Tibial nerve (tissue), 4 donors: ENCODE measurements at regions not wholly inside any gene's neighbourhood (a gene's known extent, or its start where the extent isn't known, plus 50 kb on each side); places are given as distances from the start of the nearest gene placed in this dataset.

Experiments
- DNase-seq, 2 donors: peaks; one replicate each; pipeline ENCODE4 v3.0.0-alpha.2; 2019; ENCODE audit warnings: low spot score in 2 of 2
- H3K27ac ChIP-seq, 4 donors: fragments of 200-600 bp; sonication (generic) in 3 of 4; one replicate each; pipeline ENCODE4 v1.5.1; 2017 to 2019; ENCODE audit warnings: mild to moderate bottlenecking in 1 of 4
- H3K27me3 ChIP-seq, 2 donors: fragments of 200-600 bp; sonication (generic) in 1 of 2; one replicate each; pipeline versions ENCODE4 v1.5.1 to v1.6.0; 2017 to 2019
- H3K36me3 ChIP-seq, 3 donors: fragments of 200-600 bp; sonication (generic); one replicate each; pipeline ENCODE4 v1.5.1; 2018 to 2019
- H3K4me1 ChIP-seq, 4 donors: fragments of 200-600 bp; sonication (generic) in 3 of 4; one replicate each; pipeline ENCODE4 v1.5.1; 2017 to 2019
- H3K4me3 ChIP-seq, 4 donors: fragments of 200-600 bp; sonication (generic) in 3 of 4; one replicate each; pipeline ENCODE4 v1.5.1; 2017 to 2019; ENCODE audit warnings: mild to moderate bottlenecking in 1 of 4, moderate library complexity in 1 of 4
- H3K9me3 ChIP-seq, 4 donors: fragments of 200-600 bp; sonication (generic) in 3 of 4; one replicate each; pipeline ENCODE4 v1.5.1; 2017 to 2019
- CTCF ChIP-seq, 5 experiments: fragments of 200-600 bp in 3 of 5; fragments of 450-650 bp in 2 of 5; sonication (generic) in 3 of 5; IDR thresholded peaks; one replicate each; pipeline ENCODE4 v1.5.1; 2016 to 2019; ENCODE audit warnings: antibody characterized with exemption in 5 of 5, mild to moderate bottlenecking in 3 of 5, moderate library complexity in 2 of 5
- EP300 ChIP-seq, 2 donors: sonication (generic); formaldehyde crosslinking; IDR thresholded peaks; one replicate each; pipeline ENCODE4 v1.6.1; 2017; ENCODE audit warnings: antibody characterized with exemption in 2 of 2, mild to moderate bottlenecking in 1 of 2
- POLR2A ChIP-seq, 2 donors: fragments of 450-650 bp; IDR thresholded peaks; one replicate each; pipeline ENCODE4 v1.6.1; 2017; ENCODE audit warnings: antibody characterized with exemption in 2 of 2, mild to moderate bottlenecking in 2 of 2, moderate library complexity in 2 of 2
- WGBS, 2 donors: methylation state at CpG; one replicate each; pipeline ENCODE4 v1.1.5; 2018; 5-methylcytosine and 5-hydroxymethylcytosine counted together

GRCh38 chr2:65532937-65533336 lies 100.5 kb upstream of the SPRED2 start:
- no peak for TF ChIP-seq EP300 (IDR thresholded peaks at IDR 0.05)
- TF ChIP-seq POLR2A (IDR thresholded peaks at IDR 0.05) = no peak
- TF ChIP-seq CTCF (IDR thresholded peaks at IDR 0.05) = no peak
- Histone ChIP-seq H3K4me3 (no peak overlapping the region), H3K27me3 (no peaks in the 10 kb centered on the region), H3K27ac (no peak overlapping the region), H3K9me3 (no peaks in the 10 kb centered on the region), H3K36me3 (no peaks in the 10 kb centered on the region), H3K4me1 (no peaks in the 10 kb centered on the region)
- no peak for DNase-seq
- WGBS, 2 donors = 93 to 98% methylated on average over 3 to 4 of the region's 4 CpGs

GRCh38 chr2:65532326-65532725 lies 99.9 kb upstream of the SPRED2 start:
- WGBS, 2 donors = 90 to 93% methylated on average over 3 of the region's 3 CpGs
- H3K27ac ChIP-seq = no peak overlapping the region
- H3K9me3 ChIP-seq = no peaks in the 10 kb centered on the region
- H3K36me3 ChIP-seq = no peaks in the 10 kb centered on the region
- DNase-seq = no peak
- TF ChIP-seq CTCF (IDR thresholded peaks at IDR 0.05) = no peak
- TF ChIP-seq EP300 (IDR thresholded peaks at IDR 0.05) = no peak
- no peak for TF ChIP-seq POLR2A (IDR thresholded peaks at IDR 0.05)
- no peaks in the 10 kb centered on the region for H3K27me3 ChIP-seq
- H3K4me1 ChIP-seq = no peaks in the 10 kb centered on the region
- H3K4me3 ChIP-seq = no peak overlapping the region

- no peaks in the 10 kb centered on the region for H3K36me3 ChIP-seq
- TF ChIP-seq POLR2A (IDR thresholded peaks at IDR 0.05) (no peak), CTCF (IDR thresholded peaks at IDR 0.05) (no peak), EP300 (IDR thresholded peaks at IDR 0.05) (no peak)
- 85 to 92% methylated on average over 5 of the region's 5 CpGs for WGBS, 2 donors
These were observed 98.3 kb upstream of the SPRED2 start for GRCh38 chr2:65530547-65531320.

GRCh38 chr2:65529419-65529818 lies 97.0 kb upstream of the SPRED2 start:
- H3K27me3 ChIP-seq = no peaks in the 10 kb centered on the region
- H3K4me3 ChIP-seq = no peak overlapping the region
- no peaks in the 10 kb centered on the region for H3K4me1 ChIP-seq
- no peaks in the 10 kb centered on the region for H3K9me3 ChIP-seq
- no peak for DNase-seq
- no peak overlapping the region for H3K27ac ChIP-seq
- no peak for TF ChIP-seq EP300 (IDR thresholded peaks at IDR 0.05)
- no peak for TF ChIP-seq POLR2A (IDR thresholded peaks at IDR 0.05)
- no peak for TF ChIP-seq CTCF (IDR thresholded peaks at IDR 0.05)
- 86 to 92% methylated on average over 5 of the region's 5 CpGs for WGBS, 2 donors
- H3K36me3 ChIP-seq = no peaks in the 10 kb centered on the region

More at GRCh38 chr2:65530547-65531320, 98.3 kb upstream of the SPRED2 start:
- H3K27me3 ChIP-seq = no peaks in the 10 kb centered on the region
- no peaks in the 10 kb centered on the region for H3K4me1 ChIP-seq
- H3K9me3 ChIP-seq = no peaks in the 10 kb centered on the region
- DNase-seq = no peak
- H3K4me3 ChIP-seq = no peak overlapping the region
- no peak overlapping the region for H3K27ac ChIP-seq

- no peak for DNase-seq
- Histone ChIP-seq H3K36me3 (no peaks in the 10 kb centered on the region), H3K27me3 (no peaks in the 10 kb centered on the region), H3K4me1 (no peaks in the 10 kb centered on the region), H3K4me3 (no peak overlapping the region), H3K9me3 (no peaks in the 10 kb centered on the region), H3K27ac (no peak overlapping the region)
- no peak for TF ChIP-seq CTCF (IDR thresholded peaks at IDR 0.05)
- WGBS, 2 donors = 86 to 94% methylated on average over 1 of the region's 1 CpG
These were observed 95.8 kb upstream of the SPRED2 start for GRCh38 chr2:65528241-65528574.
